ENCODE measurements at regions not wholly inside any gene's neighbourhood (a gene's known extent, or its start where the extent isn't known, plus 50 kb on each side); places are given as distances from the start of the nearest gene placed in this dataset.

DNA sequence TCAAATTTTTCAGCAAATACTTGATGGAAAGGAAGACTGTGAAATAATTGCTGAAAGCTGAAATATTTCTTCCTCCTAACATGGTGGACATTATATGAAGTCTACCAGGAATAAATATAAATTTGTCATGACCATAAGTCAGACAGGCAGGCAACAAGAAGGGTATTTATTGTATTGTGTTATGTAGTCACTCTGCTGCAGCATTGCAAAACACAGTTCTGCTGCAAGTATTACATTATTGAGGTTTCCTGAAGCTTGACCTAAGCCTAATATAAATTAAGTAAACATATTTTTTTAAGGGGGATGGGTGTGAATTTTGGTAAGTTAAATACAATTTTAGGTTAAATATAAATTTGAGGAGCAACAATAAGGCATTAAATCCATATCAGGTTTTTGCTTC lies 60.2 kb upstream of the MAOA start:
- TF ChIP-seq EZH2 (IDR thresholded peaks at IDR 0.05) (no peak), POLR2AphosphoS5 (IDR thresholded peaks at IDR 0.05; ENCODE audit: borderline replicate concordance, low read depth, low read length) (no peak), FOXP2 (optimal IDR thresholded peaks at IDR 0.05; ENCODE audit: control extremely low read depth, extremely low read length, insufficient read depth) (no peak)

Measured in SK-N-MC (cell line).